H1 (cell line): ENCODE measurements at regions not wholly inside any gene's neighbourhood (a gene's known extent, or its start where the extent isn't known, plus 50 kb on each side); places are given as distances from the start of the nearest gene placed in this dataset.

Experiments used
- CTCF ChIA-PET: fragments of 300-600 bp; sonication (Branson Sonifier 250); formaldehyde crosslinking; loops from one replicate; lab custom pipeline; 2021; ENCODE audit not compliant: partially characterized antibody; lab: Charles Lee
- POLR2A ChIA-PET: fragments of 300-600 bp; sonication (Branson Sonifier 250); formaldehyde crosslinking; loops from one replicate; lab custom pipeline; 2021; ENCODE audit warnings: inconsistent platforms; ENCODE audit not compliant: partially characterized antibody; lab: Charles Lee
- DNase-seq, 2 experiments: peaks; one replicate each; pipeline versions ENCODE4 v3.0.0 to v3.0.0-alpha.2; 2010 to 2022; ENCODE audit warnings: low spot score in 2 of 2, low read depth in 1 of 2, mixed read lengths in 1 of 2
- FAIRE-seq: peaks from 2 replicates; lab custom pipeline; 2011; peaks lifted over from hg19 to GRCh38; lab: Jason Lieb, UNC
- H2AFZ ChIP-seq: 2 replicates; pipeline ENCODE4 v1.8.1; 2012; ENCODE audit warnings: low read length, inconsistent platforms
- H2AK5ac ChIP-seq: 2 replicates; pipeline ENCODE4 v1.6.1; 2013; ENCODE audit warnings: low read depth, low read length
- H2BK120ac ChIP-seq: replicated peaks from 2 replicates; pipeline ENCODE3; 2013; ENCODE audit warnings: low read depth, low read length, inconsistent platforms
- H2BK12ac ChIP-seq: 2 replicates; pipeline ENCODE4 v1.6.1; 2013; ENCODE audit warnings: low read depth, low read length
- H2BK15ac ChIP-seq: 2 replicates; pipeline ENCODE4 v1.6.1; 2013; ENCODE audit warnings: low read length
- H2BK20ac ChIP-seq: 2 replicates; pipeline ENCODE4 v1.6.1; 2013; ENCODE audit warnings: low read length
- H2BK5ac ChIP-seq: 2 replicates; pipeline ENCODE4 v1.6.1; 2013; ENCODE audit warnings: low read depth, low read length
- H3K14ac ChIP-seq: 2 replicates; pipeline ENCODE4 v1.6.1; 2013; ENCODE audit warnings: inconsistent platforms; ENCODE audit not compliant: insufficient read length
- H3K18ac ChIP-seq: 2 replicates; pipeline ENCODE4 v1.6.1; 2013; ENCODE audit warnings: low read length; ENCODE audit errors: extremely low read depth
- H3K23ac ChIP-seq: 2 replicates; pipeline ENCODE4 v1.6.1; 2013; ENCODE audit warnings: inconsistent platforms; ENCODE audit not compliant: insufficient read length
- H3K23me2 ChIP-seq: 2 replicates; pipeline ENCODE4 v1.6.1; 2013; ENCODE audit warnings: low read depth, low read length
- H3K27ac ChIP-seq: 2 replicates; pipeline ENCODE4 v1.6.1; 2011; ENCODE audit warnings: low read depth, low read length, inconsistent platforms
- H3K27me3 ChIP-seq, 4 experiments: replicated peaks in 1 of 4; 1 replicate in 1 of 4; 2 replicates in 3 of 4; pipeline versions ENCODE4 v1.6.1 to v1.8.1; 2011 to 2013; ENCODE audit warnings: low read length in 3 of 4, mild to moderate bottlenecking in 3 of 4, inconsistent platforms in 2 of 4, mixed read lengths in 2 of 4, moderate library complexity in 1 of 4; ENCODE audit not compliant: control insufficient read depth in 3 of 4, insufficient read depth in 3 of 4; ENCODE audit errors: extremely low read depth in 1 of 4
- H3K36me3 ChIP-seq, 4 experiments: 2 replicates each; pipeline versions ENCODE4 v1.6.1 to v1.8.1; 2011 to 2013; ENCODE audit warnings: mild to moderate bottlenecking in 4 of 4, low read length in 3 of 4, moderate library complexity in 2 of 4, control low read depth in 1 of 4, inconsistent platforms in 1 of 4; ENCODE audit not compliant: insufficient read depth in 4 of 4, control insufficient read depth in 2 of 4
- H3K4ac ChIP-seq: replicated peaks from 2 replicates; pipeline ENCODE3; 2013; ENCODE audit warnings: low read length, low read depth, mixed read lengths, inconsistent platforms; ENCODE audit not compliant: insufficient read length
- H3K4me1 ChIP-seq, 4 experiments: replicated peaks in 1 of 4; 1 replicate in 1 of 4; 2 replicates in 3 of 4; pipeline versions ENCODE4 v1.6.1 to v1.8.1; 2011 to 2013; ENCODE audit warnings: low read length in 3 of 4, inconsistent platforms in 2 of 4, mixed read lengths in 1 of 4; ENCODE audit not compliant: insufficient read depth in 4 of 4, control insufficient read depth in 3 of 4
- H3K4me2 ChIP-seq, 2 experiments: 2 replicates each; pipeline versions ENCODE4 v1.6.1 to v1.8.1; 2011 to 2013; ENCODE audit warnings: low read depth in 2 of 2, low read length in 2 of 2, control low read depth in 1 of 2, inconsistent platforms in 1 of 2, mild to moderate bottlenecking in 1 of 2; ENCODE audit not compliant: insufficient read depth in 1 of 2
- H3K4me3 ChIP-seq, 4 experiments: fragments of 200-600, 300-600 bp in 1 of 4; sonication (generic), shearing (Covaris generic), sonication (Bioruptor Twin) in 1 of 4; 2 replicates each; pipeline versions ENCODE4 v1.5.1 to v1.8.1; 2011 to 2016; ENCODE audit warnings: low read length in 4 of 4, low read depth in 3 of 4, control low read depth in 2 of 4, inconsistent platforms in 2 of 4, mild to moderate bottlenecking in 2 of 4, mixed read lengths in 1 of 4, moderate library complexity in 1 of 4; ENCODE audit not compliant: insufficient read depth in 2 of 4; ENCODE audit errors: extremely low read depth in 1 of 4
- H3K56ac ChIP-seq: replicated peaks from 2 replicates; pipeline ENCODE3; 2013; ENCODE audit warnings: low read depth, mild to moderate bottlenecking, mixed read lengths, low read length, inconsistent platforms; ENCODE audit not compliant: insufficient read length
- H3K79me1 ChIP-seq: 2 replicates; pipeline ENCODE4 v1.6.1; 2013; ENCODE audit warnings: low read depth, low read length, control low read depth
- H3K79me2 ChIP-seq, 2 experiments: 2 replicates each; pipeline versions ENCODE4 v1.6.1 to v1.8.1; 2012 to 2013; ENCODE audit warnings: low read length in 2 of 2, mild to moderate bottlenecking in 2 of 2, inconsistent platforms in 1 of 2; ENCODE audit not compliant: insufficient read depth in 2 of 2, control insufficient read depth in 1 of 2
- H3K9ac ChIP-seq, 4 experiments: replicated peaks in 1 of 4; 1 replicate in 1 of 4; 2 replicates in 3 of 4; pipeline versions ENCODE4 v1.6.1 to v1.8.1; 2011 to 2013; ENCODE audit warnings: low read depth in 3 of 4, low read length in 3 of 4, control low read depth in 2 of 4, mild to moderate bottlenecking in 2 of 4, moderate library complexity in 2 of 4, inconsistent platforms in 1 of 4; ENCODE audit errors: extremely low read depth in 1 of 4
- H3K9me3 ChIP-seq, 2 experiments: 2 replicates each; pipeline versions ENCODE4 v1.6.1 to v1.8.1; 2012 to 2013; ENCODE audit warnings: mild to moderate bottlenecking in 2 of 2, moderate library complexity in 2 of 2, control low read depth in 1 of 2, inconsistent platforms in 1 of 2, low read depth in 1 of 2, low read length in 1 of 2, mixed read lengths in 1 of 2; ENCODE audit not compliant: insufficient read depth in 2 of 2
- H4K20me1 ChIP-seq, 2 experiments: replicated peaks in 1 of 2; 2 replicates each; pipeline versions ENCODE3 to v1.8.1; 2011 to 2013; ENCODE audit warnings: inconsistent platforms in 2 of 2, low read length in 2 of 2, mild to moderate bottlenecking in 1 of 2; ENCODE audit not compliant: insufficient read depth in 2 of 2, control insufficient read depth in 1 of 2
- H4K5ac ChIP-seq: 2 replicates; pipeline ENCODE4 v1.6.1; 2013; ENCODE audit warnings: low read length, low read depth, mixed read lengths, inconsistent platforms; ENCODE audit not compliant: insufficient read length
- H4K8ac ChIP-seq: 2 replicates; pipeline ENCODE4 v1.8.0; 2013; ENCODE audit warnings: mild to moderate bottlenecking, moderate library complexity, low read length, inconsistent platforms; ENCODE audit not compliant: insufficient read depth; ENCODE audit errors: extremely low read depth
- H4K91ac ChIP-seq: replicated peaks from 2 replicates; pipeline ENCODE3; 2013; ENCODE audit warnings: low read length, mixed read lengths, inconsistent platforms; ENCODE audit not compliant: insufficient read length
- GTF2F1 ChIP-seq: IDR thresholded peaks from 2 replicates; pipeline ENCODE4 v1.6.1; 2012; ENCODE audit warnings: low read depth, low read length, improper control_type of control experiment, borderline replicate concordance
- HDAC2 ChIP-seq, 2 experiments: fragments of 300-600 bp in 1 of 2; sonication (generic) in 1 of 2; IDR thresholded peaks; 2 replicates each; pipeline ENCODE4 v1.6.1; 2011 to 2012; ENCODE audit warnings: low read depth in 2 of 2, low read length in 2 of 2, mild to moderate bottlenecking in 2 of 2, moderate library complexity in 2 of 2, borderline replicate concordance in 1 of 2, inconsistent platforms in 1 of 2
- POLR2AphosphoS5 ChIP-seq: IDR thresholded peaks from 2 replicates; pipeline ENCODE4 v1.6.1; 2011; ENCODE audit warnings: low read depth, low read length
- SIN3A ChIP-seq, 2 experiments: IDR thresholded peaks in 1 of 2; conservative IDR thresholded peaks in 1 of 2; 2 replicates each; pipeline ENCODE4 v1.6.1; 2011 to 2012; ENCODE audit warnings: low read length in 2 of 2, improper control_type of control experiment in 1 of 2, low read depth in 1 of 2, mild to moderate bottlenecking in 1 of 2
- SIX5 ChIP-seq: IDR thresholded peaks from 2 replicates; pipeline ENCODE4 v1.6.1; 2011; ENCODE audit warnings: mild to moderate bottlenecking, low read depth, low read length
- SP2 ChIP-seq: IDR thresholded peaks from 2 replicates; pipeline ENCODE4 v1.6.1; 2012; ENCODE audit warnings: mild to moderate bottlenecking, low read length, inconsistent platforms
- WGBS, 2 experiments: shearing (Covaris generic) in 1 of 2; methylation state at CpG; one replicate each; pipeline versions ENCODE4 v1.1.6 to v1.1.7; 2013 to 2015; ENCODE audit warnings: low lambda C conversion rate in 2 of 2, mixed read lengths in 2 of 2, inconsistent platforms in 1 of 2, low coverage in 1 of 2, missing lambda C conversion rate in 1 of 2; ENCODE audit not compliant: insufficient replicate concordance in 2 of 2, insufficient coverage in 1 of 2, insufficient read length in 1 of 2; ENCODE audit errors: extremely low coverage in 1 of 2, missing lambda C conversion rate in 1 of 2; 5-methylcytosine and 5-hydroxymethylcytosine counted together
- TF ChIP-seq, protein P1 (sequence below): IDR thresholded peaks from 2 replicates; pipeline ENCODE4 v1.6.1; 2011; ENCODE audit warnings: low read depth, mild to moderate bottlenecking, low read length; ENCODE audit not compliant: insufficient read depth
- TF ChIP-seq, protein P2 (sequence below): IDR thresholded peaks from 2 replicates; pipeline ENCODE4 v1.6.1; 2012; ENCODE audit warnings: inconsistent platforms

DNA sequence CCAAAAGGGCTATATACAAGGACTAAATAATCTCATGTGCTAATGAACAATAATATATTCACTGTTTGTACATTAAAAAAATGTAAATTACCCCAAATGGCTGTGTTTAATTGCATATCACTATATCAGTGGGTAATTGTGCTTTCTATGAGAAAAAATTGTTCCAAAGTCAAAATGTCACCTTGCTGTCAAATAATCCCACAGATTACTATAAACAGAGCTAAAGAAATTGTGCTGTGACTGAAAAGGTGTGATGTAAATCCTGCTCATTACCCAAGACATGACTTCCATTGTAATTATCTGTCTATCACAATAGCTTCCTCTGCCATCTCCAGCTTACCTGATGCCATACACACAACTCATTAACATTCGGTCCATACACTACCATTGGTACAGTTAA is 70.3 kb downstream of the ATP23 start:
- 45% methylated on average over 1 of the region's 1 CpG; no CpG with 5 or more reads in 1 of the 2 experiments for WGBS, 2 experiments
- H2BK5ac ChIP-seq: no peak overlapping the region

More for the DNA sequence above, 70.3 kb downstream of the ATP23 start:
- Histone ChIP-seq H3K4me2 (no peak overlapping the region), H3K36me3 (no peaks in the 10 kb centered on the region)
- TF ChIP-seq, protein P1, sequence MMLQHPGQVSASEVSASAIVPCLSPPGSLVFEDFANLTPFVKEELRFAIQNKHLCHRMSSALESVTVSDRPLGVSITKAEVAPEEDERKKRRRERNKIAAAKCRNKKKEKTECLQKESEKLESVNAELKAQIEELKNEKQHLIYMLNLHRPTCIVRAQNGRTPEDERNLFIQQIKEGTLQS: no peak
- TF ChIP-seq, protein P2, sequence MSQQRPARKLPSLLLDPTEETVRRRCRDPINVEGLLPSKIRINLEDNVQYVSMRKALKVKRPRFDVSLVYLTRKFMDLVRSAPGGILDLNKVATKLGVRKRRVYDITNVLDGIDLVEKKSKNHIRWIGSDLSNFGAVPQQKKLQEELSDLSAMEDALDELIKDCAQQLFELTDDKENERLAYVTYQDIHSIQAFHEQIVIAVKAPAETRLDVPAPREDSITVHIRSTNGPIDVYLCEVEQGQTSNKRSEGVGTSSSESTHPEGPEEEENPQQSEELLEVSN: no peak
- no peak for TF ChIP-seq GTF2F1
- no peak for TF ChIP-seq POLR2AphosphoS5
- no peak for TF ChIP-seq SIN3A (conservative IDR thresholded peaks at IDR 0.05 in 1 of 2, IDR thresholded peaks at IDR 0.05 in 1 of 2; ENCODE audit: low read depth in 1 of 2, low read length in 2 of 2)
- no peak for TF ChIP-seq HDAC2 (IDR thresholded peaks at IDR 0.05; ENCODE audit: borderline replicate concordance in 1 of 2, low read depth in 2 of 2, low read length in 2 of 2)
- no peak for TF ChIP-seq SP2
- TF ChIP-seq SIX5: no peak
- TF ChIP-seq, all 59 proteins: peak for 0
- H2BK120ac ChIP-seq: no peak overlapping the region
- H3K79me2 ChIP-seq: no peaks in the 10 kb centered on the region
- no peak overlapping the region for H4K5ac ChIP-seq
- no peak overlapping the region for H2AK5ac ChIP-seq
- no peak overlapping the region for H3K4ac ChIP-seq
- no peaks in the 10 kb centered on the region for H3K4me1 ChIP-seq
- H3K79me1 ChIP-seq: no peaks in the 10 kb centered on the region
- H3K56ac ChIP-seq: no peak overlapping the region
- H3K27ac ChIP-seq: no peak overlapping the region
- no peak for DNase-seq
- H3K9me3 ChIP-seq: no peaks in the 10 kb centered on the region
- H3K23me2 ChIP-seq: no peaks in the 10 kb centered on the region
- CTCF ChIA-PET: no interaction called here
- no peak overlapping the region for H4K91ac ChIP-seq
- H3K4me3 ChIP-seq: no peak overlapping the region
- FAIRE-seq: no peak
- H3K18ac ChIP-seq: no peak overlapping the region
- POLR2A ChIA-PET: no interaction called here
- no peak overlapping the region for H2AFZ ChIP-seq
- H4K8ac ChIP-seq: no peak overlapping the region
- no peak overlapping the region for H3K9ac ChIP-seq
- H2BK20ac ChIP-seq: no peak overlapping the region
- no peaks in the 10 kb centered on the region for H4K20me1 ChIP-seq
- H3K23ac ChIP-seq: no peak overlapping the region
- no peaks in the 10 kb centered on the region for H3K27me3 ChIP-seq
- no peak overlapping the region for H3K14ac ChIP-seq
- H2BK12ac ChIP-seq: no peak overlapping the region
- H2BK15ac ChIP-seq: no peak overlapping the region
